ENCODE measurements at regions not wholly inside any gene's neighbourhood (a gene's known extent, or its start where the extent isn't known, plus 50 kb on each side); places are given as distances from the start of the nearest gene placed in this dataset.

- no peaks in the 10 kb centered on the region for H3K4me1 ChIP-seq (replicated peaks in 1 of 2)
- no peak overlapping the region for H3K27ac ChIP-seq
- WGBS, 10 experiments: 40 to 71% (median 50%) methylated on average over 1 to 2 of the region's 3 CpGs; no CpG with 5 or more reads in 5 of the 10 experiments
- H3K4me3 ChIP-seq: no peak overlapping the region
- ATAC-seq (replicated peaks in 6 of 8): peak in 2 of 8 experiments; percentile 18 to 43
- in situ Hi-C loops (cut with MboI; ENCODE audit: low pct_unique_long_range_greater_than_20kb in 2 of 9, low sequenced_read_pairs in 9 of 9, unreplicated experiment in 9 of 9): no loop called here
Observed at GRCh38 chr11:15692739-15693138, 578.0 kb downstream of the INSC start.

DNA sequence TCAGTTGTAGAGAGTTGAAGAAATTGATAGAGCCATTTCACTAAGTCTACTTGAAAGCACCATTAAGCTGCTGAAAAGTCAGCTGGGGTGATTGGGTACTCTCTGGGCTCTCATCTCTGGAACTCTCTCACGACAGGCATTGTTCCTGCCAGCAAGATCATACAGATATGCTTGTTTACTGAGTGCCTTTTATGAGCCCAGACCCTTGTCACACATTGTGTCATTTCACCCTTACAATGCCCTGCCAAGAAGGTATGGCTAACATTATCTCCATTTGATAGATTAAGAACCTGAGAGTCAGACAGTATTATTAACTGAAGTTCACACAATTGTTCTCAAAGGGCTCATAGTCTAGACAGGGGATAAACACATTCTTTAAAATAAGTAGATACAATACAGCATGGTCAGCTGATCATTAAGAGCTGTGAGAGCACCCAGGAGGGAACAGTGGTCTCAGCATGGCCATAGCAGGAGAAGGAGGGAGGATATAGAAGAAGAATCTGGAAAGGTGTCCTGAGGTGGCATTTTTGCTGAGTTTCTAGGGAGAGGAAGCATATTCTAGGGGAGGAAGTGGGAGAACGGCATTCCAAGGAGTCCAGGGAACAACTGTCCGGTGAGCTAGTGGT lies 580.5 kb downstream of the INSC start:
- no peak overlapping the region for H3K27ac ChIP-seq
- in situ Hi-C loops (cut with MboI; ENCODE audit: low pct_unique_long_range_greater_than_20kb in 2 of 9, low sequenced_read_pairs in 9 of 9, unreplicated experiment in 9 of 9): no loop called here
- H3K4me1 ChIP-seq (replicated peaks in 1 of 2): no peaks in the 10 kb centered on the region
- no peak overlapping the region for H3K4me3 ChIP-seq
- no peak for ATAC-seq (replicated peaks in 6 of 8)
- WGBS, 10 experiments: 16 to 100% (median 67%) methylated on average over 1 to 3 of the region's 3 CpGs; no CpG with 5 or more reads in 3 of the 10 experiments

DNA sequence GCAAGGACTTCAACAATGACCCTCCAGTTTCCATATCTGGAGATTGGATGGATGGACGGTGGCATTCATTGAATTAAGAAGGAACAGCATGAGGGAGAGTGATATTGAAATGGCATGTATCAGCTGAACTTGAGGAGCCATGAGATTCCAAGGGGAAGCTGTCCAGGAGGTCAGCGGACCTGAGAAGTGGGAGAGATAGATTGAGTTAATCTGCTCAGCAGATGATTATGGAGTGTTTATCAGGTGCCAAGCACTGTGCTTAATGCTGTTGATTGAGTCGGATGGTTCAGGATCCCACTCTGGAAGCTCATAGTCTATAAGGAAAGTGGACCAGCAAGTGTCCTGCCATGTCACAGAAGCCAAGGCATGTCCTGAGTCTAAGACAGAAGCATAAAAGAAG lies 581.3 kb downstream of the INSC start:
- Histone ChIP-seq H3K4me1 (replicated peaks in 1 of 2) (no peaks in the 10 kb centered on the region), H3K27ac (no peak overlapping the region), H3K4me3 (no peak overlapping the region)
- 10 to 100% (median 63%) methylated on average over 1 to 3 of the region's 3 CpGs; no CpG with 5 or more reads in 2 of the 10 experiments for WGBS, 10 experiments
- no peak for ATAC-seq (replicated peaks in 6 of 8)
- in situ Hi-C loops (cut with MboI; ENCODE audit: low pct_unique_long_range_greater_than_20kb in 2 of 9, low sequenced_read_pairs in 9 of 9, unreplicated experiment in 9 of 9): no loop called here

GRCh38 chr11:15697437-15698236 lies 582.9 kb downstream of the INSC start:
- in situ Hi-C loops (cut with MboI; ENCODE audit: low pct_unique_long_range_greater_than_20kb in 2 of 9, low sequenced_read_pairs in 9 of 9, unreplicated experiment in 9 of 9): no loop called here
- no peaks in the 10 kb centered on the region for H3K4me1 ChIP-seq (replicated peaks in 1 of 2)
- no peak overlapping the region for H3K4me3 ChIP-seq
- no peak overlapping the region for H3K27ac ChIP-seq
- no peak for ATAC-seq (replicated peaks in 6 of 8)
- WGBS, 10 experiments: 73 to 100% (median 87%) methylated on average over 1 to 5 of the region's 6 CpGs; no CpG with 5 or more reads in 3 of the 10 experiments

DNA sequence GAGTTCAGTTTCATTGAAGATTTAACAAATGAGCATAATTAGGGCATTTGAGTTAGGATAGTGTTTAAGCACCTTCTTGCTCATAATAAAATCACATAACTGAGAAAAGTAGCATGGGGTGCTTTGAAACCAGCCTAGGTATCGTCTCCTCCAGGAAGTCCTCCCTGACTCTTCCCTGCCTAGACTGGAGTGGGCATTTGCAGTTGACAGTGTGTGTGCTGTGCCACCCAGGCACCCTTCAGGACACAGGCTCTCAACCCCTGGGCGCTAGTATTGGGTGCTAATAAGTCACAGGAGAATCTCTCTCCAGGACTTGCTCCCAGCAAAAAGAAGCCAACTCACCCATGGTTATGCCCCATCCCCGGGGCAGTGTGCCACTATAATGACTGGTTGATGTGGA lies 584.1 kb downstream of the INSC start:
- in situ Hi-C loops (cut with MboI; ENCODE audit: low pct_unique_long_range_greater_than_20kb in 2 of 9, low sequenced_read_pairs in 9 of 9, unreplicated experiment in 9 of 9): no loop called here
- no peak overlapping the region for H3K4me3 ChIP-seq
- WGBS, 10 experiments: 20 to 100% (median 81%) methylated on average over 1 to 3 of the region's 3 CpGs; no CpG with 5 or more reads in 5 of the 10 experiments
- no peak overlapping the region for H3K27ac ChIP-seq
- no peak for ATAC-seq (replicated peaks in 6 of 8)
- H3K4me1 ChIP-seq (replicated peaks in 1 of 2): no peaks in the 10 kb centered on the region

DNA sequence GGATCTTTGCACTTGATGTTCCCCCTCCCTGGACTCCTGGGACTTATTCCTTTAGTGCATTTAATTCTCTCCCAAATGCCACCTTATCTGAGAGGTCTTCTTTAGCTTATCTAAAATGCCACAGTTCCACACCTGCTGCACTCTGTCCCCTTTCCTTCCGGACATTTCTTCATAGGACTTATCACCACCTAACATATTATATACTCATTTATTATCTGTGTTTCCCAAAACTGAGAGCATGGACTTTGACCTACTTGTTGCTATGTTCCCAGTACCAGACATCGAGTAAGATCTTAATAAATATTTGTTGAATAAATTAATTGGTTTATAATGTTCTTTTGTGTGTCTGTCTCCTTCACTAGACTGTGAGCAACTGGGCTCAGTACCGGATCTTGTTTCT lies 585.3 kb downstream of the INSC start:
- in situ Hi-C loops (cut with MboI; ENCODE audit: low pct_unique_long_range_greater_than_20kb in 2 of 9, low sequenced_read_pairs in 9 of 9, unreplicated experiment in 9 of 9): no loop called here
- Histone ChIP-seq H3K27ac (no peak overlapping the region), H3K4me1 (replicated peaks in 1 of 2) (no peaks in the 10 kb centered on the region), H3K4me3 (no peak overlapping the region)
- 50 to 100% (median 92%) methylated on average over 1 to 3 of the region's 3 CpGs; no CpG with 5 or more reads in 1 of the 10 experiments for WGBS, 10 experiments
- ATAC-seq (replicated peaks in 6 of 8): no peak

- no peak for ATAC-seq (replicated peaks in 6 of 8)
- in situ Hi-C loops (cut with MboI; ENCODE audit: low pct_unique_long_range_greater_than_20kb in 2 of 9, low sequenced_read_pairs in 9 of 9, unreplicated experiment in 9 of 9): no loop called here
- H3K27ac ChIP-seq: no peak overlapping the region
- H3K4me3 ChIP-seq: no peak overlapping the region
- 0 to 100% (median 85%) methylated on average over 2 to 3 of the region's 3 CpGs; no CpG with 5 or more reads in 3 of the 10 experiments for WGBS, 10 experiments
- H3K4me1 ChIP-seq (replicated peaks in 1 of 2): no peaks in the 10 kb centered on the region
Observed at GRCh38 chr11:15700456-15700855, 585.7 kb downstream of the INSC start.

DNA sequence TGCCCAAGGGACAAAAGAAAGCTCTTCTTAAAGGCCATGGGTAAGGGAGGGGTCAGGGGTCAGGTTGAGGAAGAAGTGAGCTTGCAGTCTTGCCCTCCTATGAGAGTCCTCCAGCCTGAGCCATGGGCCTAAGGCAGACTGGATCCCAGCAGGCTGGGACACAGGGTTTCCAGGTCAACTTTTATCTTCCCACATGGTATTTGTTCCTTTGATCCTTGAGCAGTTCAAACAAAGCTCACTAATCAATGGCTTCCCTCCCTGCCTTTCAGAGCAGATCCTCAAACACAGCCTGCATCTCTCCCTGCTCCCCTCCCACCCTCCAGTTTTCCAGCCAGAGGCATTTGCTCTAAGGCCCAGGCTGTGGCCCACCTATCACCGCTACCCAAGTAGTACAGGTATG lies 589.3 kb downstream of the INSC start:
- WGBS, 10 experiments: 100% methylated on average over 1 of the region's 1 CpG; no CpG with 5 or more reads in 7 of the 10 experiments
- in situ Hi-C loops (cut with MboI; ENCODE audit: low pct_unique_long_range_greater_than_20kb in 2 of 9, low sequenced_read_pairs in 9 of 9, unreplicated experiment in 9 of 9): no loop called here

GRCh38 chr11:15704556-15704955 lies 589.8 kb downstream of the INSC start:
- in situ Hi-C loops (cut with MboI; ENCODE audit: low pct_unique_long_range_greater_than_20kb in 2 of 9, low sequenced_read_pairs in 9 of 9, unreplicated experiment in 9 of 9): no loop called here
- no peak for ATAC-seq (replicated peaks in 6 of 8)
- Histone ChIP-seq H3K4me3 (no peak overlapping the region), H3K4me1 (replicated peaks in 1 of 2) (no peaks in the 10 kb centered on the region), H3K27ac (no peak overlapping the region)

More for the DNA sequence above, 589.3 kb downstream of the INSC start:
- Histone ChIP-seq H3K4me3 (no peak overlapping the region), H3K27ac (no peak overlapping the region), H3K4me1 (replicated peaks in 1 of 2) (no peaks in the 10 kb centered on the region)
- ATAC-seq (replicated peaks in 6 of 8): no peak

DNA sequence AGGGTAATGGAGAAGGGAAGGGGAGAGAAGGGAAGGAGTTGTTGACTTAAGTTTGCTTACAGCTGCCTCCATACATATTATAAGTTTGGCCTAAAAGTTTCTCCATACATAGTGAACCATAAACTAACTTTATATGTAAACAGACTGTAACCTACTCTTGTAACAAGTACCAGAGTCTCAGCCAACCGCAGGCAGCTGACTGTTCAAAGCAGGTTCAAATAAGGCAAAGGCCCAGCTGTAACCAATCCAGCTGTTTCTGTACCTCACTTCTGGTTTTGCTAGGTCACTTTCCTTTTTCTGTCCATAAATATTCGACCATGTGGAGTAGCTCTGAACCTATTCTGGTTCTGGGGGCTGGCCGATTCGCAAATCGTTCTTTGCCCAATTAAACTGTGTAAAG lies 591.2 kb downstream of the INSC start:
- no peak for ATAC-seq (replicated peaks in 6 of 8)
- in situ Hi-C loops (cut with MboI; ENCODE audit: low pct_unique_long_range_greater_than_20kb in 2 of 9, low sequenced_read_pairs in 9 of 9, unreplicated experiment in 9 of 9): no loop called here
- no peak overlapping the region for H3K4me3 ChIP-seq
- no peaks in the 10 kb centered on the region for H3K4me1 ChIP-seq (replicated peaks in 1 of 2)
- H3K27ac ChIP-seq: no peak overlapping the region
- WGBS, 10 experiments: 40 to 100% (median 93%) methylated on average over 3 to 5 of the region's 5 CpGs; no CpG with 5 or more reads in 1 of the 10 experiments

DNA sequence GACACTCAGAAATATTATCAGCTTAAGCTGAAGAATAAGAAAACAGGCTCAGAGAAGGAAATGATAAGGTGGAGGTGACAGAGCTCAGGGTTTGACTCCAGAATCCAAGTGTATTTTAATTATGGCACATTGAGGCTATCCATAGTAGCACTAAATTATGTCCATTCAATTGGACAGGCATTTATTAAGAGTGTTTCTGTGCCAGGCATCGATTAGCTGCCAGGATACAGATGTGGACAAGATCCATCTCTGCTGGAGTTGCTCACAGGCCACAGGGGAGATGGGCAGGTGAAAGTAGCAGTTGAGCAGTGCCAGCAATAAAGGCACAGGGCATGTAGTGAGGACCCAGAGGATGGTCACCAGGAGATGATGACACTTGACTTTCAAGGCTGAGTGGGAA lies 592.5 kb downstream of the INSC start:
- Histone ChIP-seq H3K27ac (no peak overlapping the region), H3K4me3 (no peak overlapping the region), H3K4me1 (replicated peaks in 1 of 2) (peaks cover 0 to 3% of the 10 kb centered on the region in 2 donors)
- 0 to 100% (median 85%) methylated on average over 1 of the region's 1 CpG; no CpG with 5 or more reads in 3 of the 10 experiments for WGBS, 10 experiments
- ATAC-seq (replicated peaks in 6 of 8): no peak
- in situ Hi-C loops (cut with MboI; ENCODE audit: low pct_unique_long_range_greater_than_20kb in 2 of 9, low sequenced_read_pairs in 9 of 9, unreplicated experiment in 9 of 9): no loop called here

DNA sequence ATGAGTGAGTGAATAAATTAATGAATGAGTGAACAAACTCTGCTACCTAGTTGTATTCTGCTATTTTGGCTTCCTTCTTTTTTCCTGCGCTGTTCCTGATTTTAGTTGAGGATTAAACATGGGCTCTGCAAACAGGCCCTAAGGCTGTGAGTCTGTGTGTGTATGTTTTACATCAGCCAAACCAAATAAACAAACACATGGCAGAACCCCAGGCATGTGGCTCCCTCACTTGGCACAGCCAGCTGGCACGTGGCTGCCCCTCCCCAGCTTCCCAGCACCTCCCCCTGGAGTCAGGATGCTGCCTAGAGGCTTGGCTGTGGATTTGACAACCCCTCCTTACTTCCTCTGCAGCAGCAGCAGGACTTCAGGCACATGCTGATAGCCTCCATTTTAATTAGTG lies 593.2 kb downstream of the INSC start:
- no peak overlapping the region for H3K4me3 ChIP-seq
- H3K27ac ChIP-seq: no peak overlapping the region
- in situ Hi-C loops (cut with MboI; ENCODE audit: low pct_unique_long_range_greater_than_20kb in 2 of 9, low sequenced_read_pairs in 9 of 9, unreplicated experiment in 9 of 9): no loop called here
- ATAC-seq (replicated peaks in 6 of 8): peak in 6 of 8 experiments; percentile 34 to 99 (median 82)
- H3K4me1 ChIP-seq (replicated peaks in 1 of 2): peaks cover 0 to 3% of the 10 kb centered on the region in 2 donors
- 0 to 50% (median 43%) methylated on average over 1 to 2 of the region's 2 CpGs; no CpG with 5 or more reads in 7 of the 10 experiments for WGBS, 10 experiments

GRCh38 chr11:15710580-15711275 lies 596.0 kb downstream of the INSC start:
- no peak for ATAC-seq (replicated peaks in 6 of 8)
- H3K4me3 ChIP-seq: no peak overlapping the region
- H3K4me1 ChIP-seq (replicated peaks in 1 of 2): peaks cover 0 to 8% of the 10 kb centered on the region in 2 donors
- no peak overlapping the region for H3K27ac ChIP-seq
- 46 to 80% (median 62%) methylated on average over 2 to 3 of the region's 3 CpGs; no CpG with 5 or more reads in 1 of the 10 experiments for WGBS, 10 experiments
- in situ Hi-C loops (cut with MboI; ENCODE audit: low pct_unique_long_range_greater_than_20kb in 2 of 9, low sequenced_read_pairs in 9 of 9, unreplicated experiment in 9 of 9): no loop called here
